ENCODE measurements at regions not wholly inside any gene's neighbourhood (a gene's known extent, or its start where the extent isn't known, plus 50 kb on each side); places are given as distances from the start of the nearest gene placed in this dataset.

DNA sequence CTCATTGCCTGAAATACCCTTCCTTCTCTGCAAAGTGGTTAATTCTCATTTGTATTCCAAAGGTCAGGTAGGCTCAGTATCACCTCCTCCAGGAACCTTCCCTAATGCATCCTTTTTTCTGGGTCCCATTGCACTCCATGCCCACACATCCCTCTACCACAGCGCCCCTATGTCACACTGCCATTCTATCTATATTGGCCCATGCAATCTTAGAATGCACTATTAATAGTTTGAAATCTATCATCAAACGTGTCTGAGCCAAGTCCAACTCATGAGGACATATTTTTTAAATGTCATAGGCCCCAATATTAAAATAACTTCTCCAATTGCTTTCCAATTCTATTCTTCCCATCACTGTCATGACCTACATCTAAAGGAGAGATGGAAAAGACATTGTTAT, 495.1 kb downstream of the SOX6 start:
- DNase-seq: no peak

DNA sequence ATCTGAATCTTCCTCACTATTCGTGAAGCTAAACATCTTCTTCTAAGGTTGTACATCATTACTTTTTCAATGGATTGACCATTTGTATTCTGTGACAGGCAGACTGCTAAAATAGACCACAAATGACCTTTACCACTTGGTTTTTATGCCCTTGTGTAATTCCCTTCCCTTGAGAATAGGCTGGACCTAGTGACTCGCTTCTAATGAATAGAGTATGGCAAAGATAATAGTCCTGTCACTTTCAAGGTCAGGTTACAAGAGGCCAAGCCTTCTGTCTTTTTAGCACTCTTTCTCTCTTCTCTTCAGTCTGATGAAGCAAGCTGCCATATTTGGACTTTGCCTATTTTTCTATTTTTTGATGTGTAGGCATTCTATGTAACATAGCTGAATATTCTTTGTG, 492.9 kb downstream of the SOX6 start:
- no peak for DNase-seq

DNA sequence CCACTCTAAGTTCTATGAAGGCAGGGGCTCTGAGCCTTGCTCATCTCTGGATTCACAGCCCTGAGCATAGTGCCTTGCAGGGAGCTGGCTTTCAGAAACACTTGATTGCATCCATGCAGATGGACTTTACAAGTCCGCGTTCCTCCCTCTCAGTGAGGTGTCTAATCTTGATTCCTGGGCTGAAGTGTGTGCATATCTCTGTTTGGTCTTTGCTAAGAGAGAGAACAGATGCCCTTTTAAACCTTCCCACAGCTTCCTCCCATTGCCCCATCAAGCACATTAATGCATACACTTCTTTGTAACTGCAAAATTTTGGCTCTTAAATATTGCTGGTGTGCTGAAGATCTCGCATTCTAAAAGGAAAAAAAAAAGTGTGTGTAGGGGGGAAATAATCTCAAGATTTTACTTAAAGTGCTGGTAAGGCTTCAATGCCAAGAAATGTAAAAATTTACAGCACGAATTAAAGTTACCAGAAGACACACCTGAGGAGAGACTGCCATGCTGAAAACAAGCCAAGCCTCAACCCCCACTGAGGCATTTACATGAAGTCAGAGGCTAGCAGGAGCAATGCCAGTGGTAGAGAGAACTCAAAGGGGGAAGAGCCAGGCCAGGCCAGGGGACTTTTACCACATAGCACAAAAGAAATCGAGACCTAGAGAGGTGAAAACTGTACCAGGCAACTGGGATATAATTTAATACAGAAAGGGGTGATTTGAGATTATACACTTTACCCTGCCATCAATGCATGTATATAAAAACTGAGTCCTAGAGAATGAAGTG, 492.1 kb downstream of the SOX6 start:
- no peak for DNase-seq

DNA sequence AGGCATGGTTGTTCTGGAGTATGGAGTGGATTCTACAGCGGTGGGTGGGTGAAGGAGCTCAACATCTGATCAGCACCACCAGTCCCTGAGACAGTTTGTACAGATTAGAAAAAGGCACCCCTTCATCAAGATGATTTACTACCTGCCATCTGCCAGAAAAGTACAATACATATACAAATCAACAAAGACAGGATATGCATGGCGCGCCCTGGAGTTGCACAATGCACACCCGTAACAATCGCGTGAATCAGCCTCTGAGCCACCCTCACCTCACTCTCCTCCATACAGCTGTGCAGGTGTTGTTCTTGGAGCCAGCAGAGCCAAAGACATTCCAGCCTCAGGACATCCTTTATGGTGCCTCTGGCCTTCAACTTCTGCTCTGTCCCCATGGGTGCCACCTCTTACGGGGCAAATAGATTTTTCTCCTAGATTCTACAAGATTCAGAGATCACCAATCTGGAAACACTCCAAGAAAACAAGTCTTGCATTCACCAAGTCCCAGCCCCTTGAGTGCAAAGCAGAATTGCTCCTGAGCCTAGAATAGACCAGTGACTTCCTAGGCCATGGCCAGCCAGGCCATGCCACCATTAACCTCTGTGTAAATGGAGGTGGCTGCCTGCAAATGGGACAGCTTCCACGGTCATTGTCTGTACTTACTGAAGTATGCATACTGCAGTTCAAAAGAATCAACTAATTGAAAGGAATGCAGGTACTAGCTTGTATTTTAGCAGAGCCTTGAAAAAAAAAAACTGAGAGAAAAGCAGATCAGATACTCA, 490.9 kb downstream of the SOX6 start:
- DNase-seq: no peak

DNA sequence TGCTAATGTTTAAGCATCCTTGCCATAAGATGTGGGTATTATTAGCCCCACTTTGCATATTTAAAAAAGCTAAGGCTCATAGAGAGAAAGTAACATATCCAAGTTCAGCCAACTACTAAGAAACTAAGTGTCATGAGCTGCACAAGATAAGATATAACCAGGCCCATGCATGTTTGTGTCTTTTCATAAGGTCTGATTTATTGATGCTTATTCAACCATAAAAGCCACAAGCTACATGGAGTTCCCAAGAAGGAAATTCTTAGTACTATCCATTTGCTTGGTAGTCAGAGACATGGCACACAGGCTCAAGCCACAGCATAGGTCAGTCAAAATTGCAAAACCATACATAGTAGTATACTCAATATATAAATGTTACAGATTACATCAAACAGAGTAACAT, 488.5 kb downstream of the SOX6 start:
- DNase-seq: no peak

DNA sequence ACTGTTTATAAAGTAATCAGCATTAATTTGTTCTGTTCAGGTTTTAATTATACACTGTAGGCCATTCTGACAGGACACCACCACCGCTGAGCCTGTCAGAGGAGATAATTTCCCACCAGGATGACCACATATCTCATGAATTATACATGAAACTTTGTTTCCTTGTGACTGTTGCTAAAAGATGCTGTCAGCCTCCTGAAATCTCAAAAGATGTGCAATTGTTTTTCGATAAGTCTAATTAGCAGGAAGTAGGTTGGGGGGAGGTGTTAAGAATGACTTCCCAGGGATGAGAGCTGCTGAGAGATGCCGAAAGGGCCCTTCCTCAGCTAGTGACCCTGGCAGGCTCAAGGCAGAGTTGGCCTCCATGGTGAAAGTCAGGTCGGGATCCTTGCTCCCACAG, 485.4 kb downstream of the SOX6 start:
- DNase-seq: no peak

DNA sequence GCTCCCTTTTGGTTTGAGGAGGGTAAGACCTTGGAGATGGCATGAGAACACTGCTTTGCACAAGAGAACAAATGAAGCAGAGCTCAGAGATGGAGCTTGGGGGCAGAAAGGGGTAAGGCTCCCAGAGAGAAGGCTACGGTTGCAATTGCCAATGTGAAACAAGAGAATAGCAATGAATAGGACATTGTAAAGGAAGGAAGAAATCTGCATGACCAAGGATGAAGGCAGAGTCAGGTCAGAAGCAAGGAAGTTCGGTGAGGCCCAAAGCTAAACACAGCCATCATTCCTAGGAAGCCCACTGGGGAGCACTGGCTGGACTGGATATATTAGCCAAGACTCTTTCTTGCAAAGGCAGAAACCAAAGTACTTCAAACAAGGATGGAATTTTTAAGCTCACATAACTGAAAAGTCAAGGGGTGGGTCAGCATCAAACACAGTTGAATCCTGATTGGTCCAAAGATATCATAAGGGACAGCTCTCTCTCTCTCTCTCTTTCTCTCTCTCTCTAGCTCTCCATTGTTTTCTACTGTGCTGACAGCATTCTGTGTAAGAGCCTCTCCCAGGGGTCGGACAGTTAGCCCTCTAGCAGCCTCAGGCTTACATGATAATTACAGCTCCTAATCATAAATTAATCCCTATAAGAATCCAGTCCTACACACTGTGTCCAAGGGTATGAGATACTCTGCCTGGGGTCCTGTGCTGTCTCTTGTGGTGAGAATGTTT, 484.3 kb downstream of the SOX6 start:
- no peak for DNase-seq

DNA sequence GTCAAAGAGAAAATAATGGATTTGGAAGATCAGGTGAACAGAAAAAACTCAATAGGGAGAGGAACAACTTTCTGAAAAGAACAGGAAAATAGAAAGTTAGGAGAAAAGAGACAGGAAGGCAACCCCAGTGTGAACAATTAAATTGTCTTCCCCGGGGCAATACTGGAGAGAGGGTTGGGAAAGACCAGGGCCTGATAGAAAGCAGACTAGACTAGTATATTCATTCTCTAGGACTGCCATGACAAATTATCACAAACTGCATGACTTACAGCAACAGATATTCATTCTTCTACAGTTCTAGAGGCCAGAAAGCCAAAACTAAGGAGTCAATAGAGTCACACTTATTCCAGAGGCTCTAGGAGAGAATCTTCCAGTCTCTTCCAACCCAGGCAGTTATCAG, 482.8 kb downstream of the SOX6 start:
- DNase-seq: no peak

DNA sequence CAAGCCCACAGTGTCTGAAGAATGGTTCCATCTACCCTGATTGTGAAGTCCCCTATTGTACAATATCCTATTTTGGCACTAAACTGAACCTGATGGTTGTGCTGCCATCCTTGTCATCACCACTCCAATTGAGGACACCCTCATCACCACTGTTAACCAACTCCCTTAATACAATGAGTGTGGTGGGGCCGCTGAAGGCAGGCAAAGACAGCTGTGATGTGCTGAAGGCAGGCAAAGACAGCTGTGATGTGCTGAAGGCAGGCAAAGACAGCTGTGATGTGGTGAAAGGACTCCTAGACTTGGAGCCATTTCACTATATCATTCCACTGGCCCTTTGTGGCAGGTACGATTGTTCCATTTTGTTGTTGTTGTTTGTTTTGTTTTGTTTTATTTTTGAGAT, 481.6 kb downstream of the SOX6 start:
- DNase-seq: no peak

DNA sequence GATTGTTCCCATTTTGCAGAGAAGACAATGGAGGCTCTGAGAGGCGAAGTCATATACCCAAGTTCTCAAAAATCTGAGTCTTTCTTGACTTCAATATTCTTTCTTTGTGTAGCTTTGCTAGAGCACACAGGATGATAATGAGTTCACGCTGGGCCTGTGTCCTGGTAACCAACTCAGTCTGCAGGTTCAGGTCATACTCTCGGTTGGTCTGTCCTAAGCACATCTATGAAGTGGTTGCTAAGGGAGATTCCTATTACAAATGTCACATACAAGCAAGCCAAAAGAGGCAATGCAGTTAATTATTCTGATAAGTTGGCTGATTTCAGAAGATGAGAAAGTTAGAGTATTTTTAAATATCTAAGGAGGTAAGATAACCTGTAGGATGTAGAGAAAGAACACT, 481.0 kb downstream of the SOX6 start:
- DNase-seq: no peak

DNA sequence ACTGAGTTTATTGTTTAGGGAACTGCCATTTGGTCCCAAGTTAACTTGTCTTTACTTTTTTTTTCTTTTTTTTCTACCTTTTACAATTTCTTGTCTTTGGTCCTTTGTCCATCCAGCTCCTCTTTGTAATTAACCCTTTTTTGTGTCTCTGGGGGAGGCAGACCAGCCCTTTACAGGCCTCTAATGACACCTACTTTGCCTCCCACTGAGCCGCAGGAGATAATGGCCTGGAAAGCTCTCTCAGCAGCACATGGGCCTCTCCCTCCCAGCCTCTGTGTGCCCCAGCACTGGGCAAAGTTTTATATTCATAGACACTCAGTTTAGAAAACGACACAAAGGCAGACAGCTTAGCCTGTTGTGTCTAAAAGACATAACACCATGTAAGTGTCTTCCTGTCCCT, 480.4 kb downstream of the SOX6 start:
- DNase-seq: no peak

DNA sequence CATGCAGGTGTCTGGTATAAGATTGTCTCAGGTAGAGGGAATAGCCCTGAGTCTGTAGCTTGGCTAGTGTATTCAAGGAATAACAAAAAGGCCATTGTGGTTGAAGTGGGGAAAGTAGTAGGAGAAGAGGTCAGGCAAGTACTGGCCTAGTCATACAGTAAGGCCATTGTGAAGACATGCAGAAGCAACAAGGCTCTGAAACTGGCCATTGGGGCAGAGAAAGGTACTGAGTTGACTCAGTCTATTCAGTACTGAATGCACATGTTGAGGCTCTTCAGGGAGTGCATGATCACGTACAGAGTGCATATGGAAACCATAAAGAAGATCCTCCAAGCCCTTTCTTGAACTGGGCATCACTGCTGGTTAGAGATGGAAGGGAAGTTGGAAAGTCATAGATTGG, 477.6 kb downstream of the SOX6 start:
- DNase-seq: no peak

DNA sequence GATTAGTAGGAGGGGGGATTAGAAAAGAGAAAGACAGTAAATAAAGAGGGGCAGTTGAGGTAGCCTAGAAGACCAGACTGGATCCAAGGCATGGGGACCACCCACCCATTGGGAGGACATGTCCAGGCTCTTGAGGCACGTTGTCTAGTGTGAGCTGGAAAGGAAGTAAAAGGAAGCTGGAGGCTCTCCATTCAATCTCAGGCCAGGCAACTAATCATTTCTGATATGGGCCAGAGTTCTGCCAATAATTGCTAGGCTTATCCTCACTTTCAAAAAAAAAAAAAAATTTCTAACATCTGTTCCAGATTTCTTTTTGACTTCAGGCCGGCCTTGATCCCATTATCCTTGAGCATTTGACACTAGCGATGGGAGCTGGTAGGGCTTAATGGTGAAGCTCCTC, 476.1 kb downstream of the SOX6 start:
- no peak for DNase-seq

DNA sequence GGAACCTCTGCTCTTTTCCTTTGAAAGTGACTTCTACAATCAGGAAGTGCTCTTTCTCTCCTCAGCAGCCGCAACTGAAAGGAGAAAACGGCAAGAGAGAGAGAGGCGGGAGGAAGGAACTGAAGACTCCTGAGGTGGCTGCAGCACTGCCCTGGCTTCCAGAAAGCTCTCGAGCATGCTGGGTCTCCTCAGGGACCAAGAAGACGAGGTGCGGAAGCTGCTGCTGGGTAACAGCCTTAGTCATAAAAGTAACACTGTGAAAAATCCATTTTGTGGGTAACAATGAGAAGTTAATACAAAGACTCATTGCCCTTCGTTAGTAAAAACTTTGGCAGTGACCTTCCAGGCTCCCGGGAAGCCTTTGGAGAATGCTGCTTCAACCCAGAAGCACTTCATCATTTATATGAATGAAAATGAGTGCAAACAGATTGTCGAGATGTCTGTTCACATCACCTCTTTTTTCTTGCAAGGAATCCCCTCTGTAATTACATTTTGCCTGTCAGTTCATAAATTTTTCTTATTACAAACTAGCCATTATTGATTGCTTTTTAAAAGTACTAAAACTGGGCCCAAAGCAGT, 473.4 kb downstream of the SOX6 start:
- no peak for DNase-seq

DNA sequence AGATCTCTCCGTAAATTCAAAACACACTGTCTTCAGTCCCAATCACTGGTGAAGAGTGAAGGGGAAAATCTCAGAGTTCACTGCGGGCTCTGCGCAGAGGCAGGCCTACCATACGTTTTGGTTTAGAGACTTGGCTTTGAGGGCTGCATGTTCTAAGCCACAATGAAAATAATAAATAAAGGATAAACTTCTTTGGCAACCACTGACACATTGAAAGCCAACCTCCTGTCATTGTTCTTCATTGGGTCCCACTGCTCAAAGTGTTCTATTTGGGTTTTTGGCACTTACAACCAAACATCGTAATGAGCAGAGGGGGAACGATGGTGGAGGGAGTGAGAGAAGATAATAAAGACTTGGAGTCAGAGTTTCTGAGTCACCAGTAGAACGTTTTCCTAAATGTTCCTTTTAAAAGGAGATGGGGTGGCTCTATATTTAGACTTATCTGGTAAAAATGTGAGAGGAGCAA, 472.9 kb downstream of the SOX6 start:
- no peak for DNase-seq

DNA sequence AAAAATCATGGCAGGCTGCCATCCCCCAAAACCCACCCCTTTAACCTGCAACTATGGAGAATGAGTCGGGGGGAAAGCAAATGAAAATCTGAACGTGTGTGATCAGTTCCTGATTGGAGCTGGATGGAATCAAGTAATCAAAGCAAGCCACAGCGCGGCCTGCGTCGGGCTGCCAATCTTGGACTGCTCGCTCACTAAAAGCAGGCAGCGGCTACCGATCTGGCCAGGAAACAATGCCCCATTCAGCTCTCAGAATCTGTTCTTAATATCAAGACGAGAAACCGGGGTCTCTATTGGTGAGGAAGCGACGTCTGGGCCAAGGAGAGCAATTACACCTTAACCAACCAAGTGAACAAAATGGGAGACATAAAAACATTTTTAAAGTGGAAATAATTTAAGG, 472.2 kb downstream of the SOX6 start:
- no peak for DNase-seq

DNA sequence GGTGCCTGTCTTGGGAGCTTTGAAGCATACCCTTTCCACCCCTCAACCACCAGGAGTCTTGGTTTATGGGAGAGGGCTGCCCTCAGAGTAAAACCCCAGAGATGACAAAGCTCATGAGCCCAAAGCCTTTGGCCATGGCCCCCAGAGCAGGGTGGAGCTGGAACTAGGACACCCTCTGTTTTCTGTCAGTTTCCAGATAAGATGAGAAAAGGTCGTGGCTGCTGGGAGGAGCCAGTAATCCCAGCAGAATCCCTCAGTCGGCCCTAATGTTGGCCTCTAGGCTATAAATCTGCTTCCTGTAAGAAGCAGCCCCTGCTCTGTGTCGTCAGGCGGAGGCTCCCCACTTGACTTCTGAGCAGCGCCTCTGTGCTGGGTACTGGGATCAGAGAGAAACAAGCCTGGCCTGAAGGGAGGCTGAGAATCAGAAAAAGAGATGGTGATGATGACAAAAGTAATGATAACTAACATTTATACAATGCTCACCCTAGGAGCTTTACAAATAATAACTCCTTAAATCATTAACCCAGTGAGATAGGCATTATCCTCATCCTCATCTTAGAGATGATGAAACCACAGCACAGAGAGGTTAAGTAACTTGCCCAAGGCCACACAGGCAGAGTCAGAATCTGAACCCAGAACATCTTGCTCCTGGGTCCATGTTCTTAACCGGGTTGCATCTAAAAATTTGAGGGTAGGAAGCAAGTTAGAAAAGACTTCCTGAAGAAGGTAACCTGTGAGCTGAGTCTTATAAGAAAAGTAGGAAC, 471.4 kb downstream of the SOX6 start:
- no peak for DNase-seq

DNA sequence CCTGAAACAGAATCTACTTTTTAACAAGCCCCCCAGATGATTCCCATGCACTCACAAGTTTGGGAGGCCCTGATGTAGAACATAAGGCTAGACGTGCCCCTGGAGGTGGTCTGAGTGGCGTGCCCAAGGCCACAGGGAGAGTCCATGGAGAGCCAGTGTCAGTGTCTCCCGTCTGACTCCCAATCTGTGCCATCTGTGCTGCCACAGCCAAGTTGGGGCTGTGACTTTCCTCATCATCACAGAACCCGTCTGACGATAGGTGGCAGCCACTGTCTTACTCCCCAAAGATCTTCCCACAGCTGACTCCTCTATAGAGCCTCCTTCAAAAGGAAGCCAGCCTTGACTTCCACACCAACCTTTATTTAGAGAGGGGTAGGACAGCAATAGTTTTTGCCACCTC, 470.5 kb downstream of the SOX6 start:
- no peak for DNase-seq

DNA sequence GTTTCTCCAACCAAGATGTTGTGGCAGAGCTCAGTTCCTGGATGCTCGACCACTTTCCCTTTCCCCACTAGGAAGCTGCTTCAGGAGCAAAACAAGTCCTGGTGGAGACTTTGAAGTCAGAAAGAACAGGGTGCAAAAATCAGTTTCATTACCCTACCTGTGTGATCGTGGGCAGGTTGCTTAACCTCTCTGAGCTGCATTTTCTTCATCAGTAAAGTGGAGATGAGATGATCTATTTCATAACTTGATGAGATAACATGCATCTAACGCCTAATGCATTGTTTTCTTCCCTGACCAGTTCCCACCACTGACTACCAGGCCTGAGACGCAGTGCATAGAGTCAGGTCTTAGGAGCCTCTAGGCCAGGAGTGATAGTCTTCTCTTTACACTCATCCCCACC, 470.0 kb downstream of the SOX6 start:
- DNase-seq: no peak

DNA sequence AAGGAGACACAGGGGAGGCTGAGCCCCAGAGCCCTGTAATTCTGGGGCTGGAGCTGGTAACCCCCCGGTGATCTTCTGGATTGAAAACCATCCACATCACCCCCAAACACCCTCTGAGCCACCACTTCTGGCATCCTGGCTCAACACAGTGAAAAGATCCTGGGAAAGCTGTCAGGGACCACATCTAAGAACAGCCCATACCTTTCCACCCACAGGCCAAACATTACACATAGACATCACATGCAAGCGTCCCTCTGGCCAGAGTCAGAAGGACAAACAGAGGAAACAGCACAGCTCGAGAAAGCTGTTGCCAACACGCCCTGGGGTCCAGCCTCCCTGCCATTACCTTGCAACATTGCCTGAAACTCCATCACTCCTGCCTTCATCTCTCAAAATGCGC, 469.5 kb downstream of the SOX6 start:
- no peak for DNase-seq

DNA sequence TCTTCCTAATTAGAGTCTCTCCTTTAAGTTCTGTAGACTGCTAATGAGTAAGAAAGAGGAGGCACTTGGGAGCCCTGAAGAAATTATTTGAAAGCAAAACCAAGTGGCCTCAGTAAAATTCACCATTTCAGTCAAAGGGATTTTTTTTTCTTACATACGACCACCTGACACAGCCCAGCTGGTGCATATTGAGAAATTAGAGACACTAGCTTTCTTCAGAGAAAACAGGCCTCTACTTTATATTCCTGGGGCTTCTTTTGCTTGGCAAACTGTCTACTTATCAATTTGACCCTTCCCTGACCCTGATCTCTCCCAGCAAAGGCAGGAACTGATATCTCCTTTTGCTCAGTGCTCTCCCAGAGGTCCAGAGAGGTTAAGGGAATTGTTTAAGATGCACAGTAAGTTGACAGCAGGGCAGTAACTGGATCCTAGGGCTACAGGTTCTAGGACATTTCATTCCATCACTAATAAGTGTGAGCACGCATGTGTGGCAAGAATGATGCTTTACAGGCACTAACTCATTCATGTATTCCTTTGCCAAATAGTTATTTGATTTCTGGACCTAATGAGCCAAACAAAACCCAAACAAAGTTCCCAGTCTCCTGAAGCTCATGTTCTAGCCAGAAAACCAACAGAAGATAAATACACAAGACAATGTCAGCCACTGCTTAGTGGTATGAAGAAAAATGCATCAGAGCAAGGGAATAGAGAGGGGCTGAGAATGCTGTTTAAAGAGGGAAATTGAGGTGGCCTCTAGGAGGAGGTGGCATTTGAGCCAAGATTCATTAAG, 467.6 kb downstream of the SOX6 start:
- DNase-seq: no peak

Measured in NCI-H510A treated with DMSO at 0.1 percent for 48 hours (cell line).